RWPE2 (cell line): ENCODE measurements at regions not wholly inside any gene's neighbourhood (a gene's known extent, or its start where the extent isn't known, plus 50 kb on each side); places are given as distances from the start of the nearest gene placed in this dataset.

Experiments used
- ATAC-seq: fragments of 200-7000 bp; cut with Tn5 transposase; 3 replicates; pipeline ENCODE4 v1.9.1; 2021; ENCODE audit warnings: low read depth
- DNase-seq: peaks from one replicate; pipeline ENCODE4 v3.0.0-alpha.2; 2020; ENCODE audit warnings: low spot score
- H3K27ac ChIP-seq: fragments of 450-650 bp; 2 replicates; pipeline ENCODE4 v1.5.1; 2017; ENCODE audit warnings: mild to moderate bottlenecking; ENCODE audit not compliant: poor library complexity, severe bottlenecking
- H3K27me3 ChIP-seq: fragments of 250-450 bp; sonication (Bioruptor Pico); 2 replicates; pipeline ENCODE4 v1.5.1; 2021; ENCODE audit warnings: mild to moderate bottlenecking, moderate library complexity; ENCODE audit not compliant: insufficient read depth, poor library complexity, severe bottlenecking
- H3K36me3 ChIP-seq: fragments of 250-450 bp; sonication (Bioruptor Pico); 2 replicates; pipeline ENCODE4 v1.5.1; 2020; ENCODE audit warnings: low read depth, mild to moderate bottlenecking, moderate library complexity
- H3K4me1 ChIP-seq: fragments of 250-450 bp; sonication (Bioruptor Pico); 2 replicates; pipeline ENCODE4 v1.5.1; 2021; ENCODE audit warnings: mild to moderate bottlenecking, moderate library complexity; ENCODE audit not compliant: insufficient read depth, poor library complexity, severe bottlenecking
- H3K4me3 ChIP-seq: fragments of 250-450 bp; sonication (Bioruptor Pico); 2 replicates; pipeline ENCODE4 v1.5.1; 2021; ENCODE audit warnings: mild to moderate bottlenecking, moderate library complexity; ENCODE audit not compliant: severe bottlenecking
- H3K9me3 ChIP-seq: fragments of 250-450 bp; sonication (Bioruptor Pico); 2 replicates; pipeline ENCODE4 v1.5.1; 2021; ENCODE audit warnings: mild to moderate bottlenecking, moderate library complexity; ENCODE audit not compliant: severe bottlenecking
- CTCF ChIP-seq: fragments of 450-650 bp; IDR thresholded peaks from one replicate; pipeline ENCODE4 v1.5.1; 2017; ENCODE audit warnings: mild to moderate bottlenecking, moderate library complexity; ENCODE audit not compliant: poor library complexity, severe bottlenecking

GRCh38 chr10:89963451-89964102 lies 262.2 kb downstream of the KIF20B start:
- Histone ChIP-seq H3K4me3 (no peak overlapping the region), H3K9me3 (no peaks in the 10 kb centered on the region), H3K27me3 (no peaks in the 10 kb centered on the region), H3K36me3 (no peaks in the 10 kb centered on the region), H3K27ac (no peak overlapping the region), H3K4me1 (no peaks in the 10 kb centered on the region)
- no peak for ATAC-seq
- no peak for TF ChIP-seq CTCF
- no peak for DNase-seq

- no peak for ATAC-seq
- H3K36me3 ChIP-seq: no peaks in the 10 kb centered on the region
Observed at GRCh38 chr10:89966211-89966610, 264.8 kb downstream of the KIF20B start.

GRCh38 chr10:89973326-89973725 lies 271.9 kb downstream of the KIF20B start:
- Histone ChIP-seq H3K27ac (no peak overlapping the region), H3K9me3 (no peaks in the 10 kb centered on the region), H3K36me3 (no peaks in the 10 kb centered on the region), H3K27me3 (no peaks in the 10 kb centered on the region), H3K4me3 (no peak overlapping the region), H3K4me1 (no peaks in the 10 kb centered on the region)
- no peak for ATAC-seq
- DNase-seq: no peak
- TF ChIP-seq CTCF: no peak

More at GRCh38 chr10:89966211-89966610, 264.8 kb downstream of the KIF20B start:
- Histone ChIP-seq H3K27ac (no peak overlapping the region), H3K4me3 (no peak overlapping the region), H3K4me1 (no peaks in the 10 kb centered on the region), H3K9me3 (no peaks in the 10 kb centered on the region), H3K27me3 (no peaks in the 10 kb centered on the region)
- no peak for TF ChIP-seq CTCF
- DNase-seq: no peak

GRCh38 chr10:89975071-89975470 lies 273.7 kb downstream of the KIF20B start:
- H3K4me3 ChIP-seq: no peak overlapping the region
- no peak overlapping the region for H3K27ac ChIP-seq
- no peaks in the 10 kb centered on the region for H3K27me3 ChIP-seq
- no peaks in the 10 kb centered on the region for H3K9me3 ChIP-seq
- H3K4me1 ChIP-seq: no peaks in the 10 kb centered on the region
- ATAC-seq: no peak
- no peak for DNase-seq
- TF ChIP-seq CTCF: no peak
- H3K36me3 ChIP-seq: no peaks in the 10 kb centered on the region

GRCh38 chr10:89975771-89976170 lies 274.4 kb downstream of the KIF20B start:
- no peak for TF ChIP-seq CTCF

More at GRCh38 chr10:89975771-89976170, 274.4 kb downstream of the KIF20B start:
- Histone ChIP-seq H3K27ac (no peak overlapping the region), H3K4me3 (no peak overlapping the region), H3K9me3 (no peaks in the 10 kb centered on the region), H3K27me3 (no peaks in the 10 kb centered on the region), H3K36me3 (no peaks in the 10 kb centered on the region), H3K4me1 (no peaks in the 10 kb centered on the region)
- ATAC-seq (no peak), DNase-seq (no peak)
